K562 (cell line): ENCODE measurements at regions not wholly inside any gene's neighbourhood (a gene's known extent, or its start where the extent isn't known, plus 50 kb on each side); places are given as distances from the start of the nearest gene placed in this dataset.

ENCODE experiments used
- ATAC-seq: fragments of 200-7000 bp; cut with Tn5 transposase; 3 replicates; pipeline ENCODE4 v1.9.1; 2020; ENCODE audit warnings: moderate library complexity
- BruUV-seq: library from RNA; stranded (reverse); fragments of 400-500 nt; replicated peaks from 2 replicates; lab custom pipeline; 2021; lab: Mats Ljungman, UMichigan
- CTCF ChIA-PET: fragments of 300-600 bp; formaldehyde crosslinking; extraction: SDS; loops from one replicate; lab custom pipeline; 2021; ENCODE audit warnings: low intra/inter-chr PET ratio; lab: Yijun Ruan, JAX
- POLR2A ChIA-PET: fragments of 300-600, 350-650 bp; sonication (Branson Sonifier 250); formaldehyde crosslinking; extraction: SDS; loops from one replicate; lab custom pipeline; 2021; ENCODE audit warnings: antibody characterized with exemption, inconsistent platforms; lab: Yijun Ruan, JAX
- DNase-seq, 4 experiments: peaks; one replicate each; pipeline versions ENCODE4 v3.0.0 to v3.0.0-alpha.2; 2011 to 2018; ENCODE audit warnings: low spot score in 3 of 4, mixed read lengths in 3 of 4; ENCODE audit errors: extremely low read depth in 1 of 4
- FAIRE-seq: peaks from 2 replicates; lab custom pipeline; 2011; peaks lifted over from hg19 to GRCh38; lab: Jason Lieb, UNC
- H2AFZ ChIP-seq: 2 replicates; pipeline ENCODE4 v1.6.0; 2011; ENCODE audit warnings: low read depth, low read length, control low read depth, inconsistent platforms
- H3K27ac ChIP-seq: fragments of 200-600 bp; 3 replicates; pipeline ENCODE4 v1.8.0; 2011; ENCODE audit warnings: low read depth, mild to moderate bottlenecking, control low read depth, inconsistent platforms, low read length, moderate library complexity, mixed read lengths; ENCODE audit errors: extremely low read depth
- H3K27me3 ChIP-seq, 2 experiments: fragments of 300-600 bp in 1 of 2; 2 replicates in 1 of 2; 3 replicates in 1 of 2; pipeline versions ENCODE4 v1.6.0 to v1.8.0; 2011; ENCODE audit warnings: inconsistent platforms in 2 of 2, low read length in 2 of 2, mild to moderate bottlenecking in 1 of 2, mixed read lengths in 1 of 2, moderate library complexity in 1 of 2; ENCODE audit not compliant: control insufficient read depth in 2 of 2, insufficient read depth in 2 of 2
- H3K36me3 ChIP-seq: fragments of 300-600 bp; 3 replicates; pipeline ENCODE4 v1.8.0; 2011; ENCODE audit warnings: mild to moderate bottlenecking, low read length, inconsistent platforms; ENCODE audit not compliant: control insufficient read depth, insufficient read depth
- H3K4me1 ChIP-seq, 2 experiments: fragments of 200-600 bp in 1 of 2; replicated peaks in 1 of 2; 2 replicates in 1 of 2; 3 replicates in 1 of 2; pipeline versions ENCODE4 v1.5.1 to v1.8.0; 2011; ENCODE audit warnings: inconsistent platforms in 2 of 2, low read length in 2 of 2, mild to moderate bottlenecking in 1 of 2, mixed read lengths in 1 of 2, moderate library complexity in 1 of 2; ENCODE audit not compliant: control insufficient read depth in 2 of 2, insufficient read depth in 2 of 2
- H3K4me2 ChIP-seq: 2 replicates; pipeline ENCODE4 v1.6.1; 2011; ENCODE audit warnings: low read length, control low read depth, inconsistent platforms, mixed read lengths; ENCODE audit not compliant: insufficient read depth
- H3K4me3 ChIP-seq: fragments of 200-600 bp; sonication (generic), shearing (Covaris generic); 2 replicates; pipeline ENCODE4 v1.5.1; 2016; ENCODE audit warnings: control low read depth, inconsistent platforms
- H3K79me2 ChIP-seq: fragments of 200-600 bp; 3 replicates; pipeline ENCODE4 v1.8.0; 2011; ENCODE audit warnings: low read length, inconsistent platforms; ENCODE audit not compliant: control insufficient read depth, insufficient read depth
- H3K9ac ChIP-seq, 2 experiments: 2 replicates each; pipeline versions ENCODE4 v1.6.0 to v1.6.1; 2011; ENCODE audit warnings: low read depth in 2 of 2, low read length in 2 of 2, control low read depth in 1 of 2, inconsistent platforms in 1 of 2, mild to moderate bottlenecking in 1 of 2, mixed read lengths in 1 of 2; ENCODE audit not compliant: insufficient read depth in 1 of 2
- H3K9me1 ChIP-seq: one replicate; pipeline ENCODE4 v1.6.0; 2011; ENCODE audit warnings: inconsistent platforms, mild to moderate bottlenecking, low read length, moderate library complexity; ENCODE audit not compliant: control insufficient read depth, insufficient read depth
- H3K9me3 ChIP-seq: replicated peaks from 2 replicates; pipeline ENCODE4 v1.5.1; 2011; ENCODE audit warnings: low read depth, low read length, inconsistent platforms; ENCODE audit not compliant: control insufficient read depth, insufficient read depth
- H4K20me1 ChIP-seq: replicated peaks from 2 replicates; pipeline ENCODE4 v1.6.1; 2011; ENCODE audit warnings: low read length, inconsistent platforms, mixed read lengths; ENCODE audit not compliant: control insufficient read depth, insufficient read depth
- ATF7 ChIP-seq: fragments of 450-650 bp; IDR thresholded peaks from 2 replicates; pipeline ENCODE4 v1.7.1; 2014; ENCODE audit warnings: mild to moderate bottlenecking, moderate library complexity
- CBX2 ChIP-seq: fragments of 200-600 bp; sonication (generic); IDR thresholded peaks from one replicate; pipeline ENCODE4 v1.6.1; 2012; ENCODE audit warnings: mild to moderate bottlenecking, low read length, inconsistent platforms; ENCODE audit not compliant: insufficient read depth, poor library complexity, severe bottlenecking
- DPF2 ChIP-seq: fragments of 450-650 bp; IDR thresholded peaks from 2 replicates; pipeline ENCODE4 v1.6.1; 2016
- ELK1 ChIP-seq: sonication (generic); formaldehyde crosslinking; IDR thresholded peaks from 2 replicates; pipeline ENCODE4 v1.8.1; 2022; ENCODE audit warnings: missing genetic modification reagents
- FUS ChIP-seq: fragments of 200-400 bp; formaldehyde crosslinking; optimal IDR thresholded peaks from 2 replicates; pipeline ENCODE3; 2017; ENCODE audit warnings: low read depth, low read length
- GATAD2B ChIP-seq: fragments of 450-650 bp; IDR thresholded peaks from 2 replicates; pipeline ENCODE4 v1.6.1; 2017; ENCODE audit warnings: mild to moderate bottlenecking, borderline replicate concordance
- HNRNPLL ChIP-seq: fragments of 200-400 bp; formaldehyde crosslinking; IDR thresholded peaks from 2 replicates; pipeline ENCODE4 v1.6.1; 2017; ENCODE audit warnings: low read length, low read depth, mild to moderate bottlenecking; ENCODE audit not compliant: poor library complexity, severe bottlenecking
- MYNN ChIP-seq, 2 experiments: sonication (generic); formaldehyde crosslinking in 1 of 2; IDR thresholded peaks; 2 replicates each; pipeline versions ENCODE4 v1.5.0 to v1.6.1; 2016 to 2020; ENCODE audit warnings: antibody characterized with exemption in 1 of 2, missing genetic modification reagents in 1 of 2
- NR2F6 ChIP-seq: fragments of 450-650 bp; formaldehyde crosslinking; IDR thresholded peaks from 2 replicates; pipeline ENCODE4 v1.4.0; 2020; ENCODE audit warnings: mild to moderate bottlenecking
- NRF1 ChIP-seq, 2 experiments: fragments of 450-650 bp; IDR thresholded peaks in 1 of 2; conservative IDR thresholded peaks in 1 of 2; 2 replicates each; pipeline ENCODE4 v1.6.1; 2014; ENCODE audit warnings: mild to moderate bottlenecking in 2 of 2
- OTX1 ChIP-seq: fragments of 450-650 bp; formaldehyde crosslinking; IDR thresholded peaks from 2 replicates; pipeline ENCODE4 v1.4.0; 2022; ENCODE audit warnings: mild to moderate bottlenecking
- POLR3A ChIP-seq: IDR thresholded peaks from 2 replicates; pipeline ENCODE4 v1.6.1; 2011; ENCODE audit warnings: borderline replicate concordance, mild to moderate bottlenecking, moderate library complexity; ENCODE audit not compliant: insufficient read length, insufficient read depth; ENCODE audit errors: extremely low read depth
- SRSF7 ChIP-seq: fragments of 200-400 bp; formaldehyde crosslinking; optimal IDR thresholded peaks from 2 replicates; pipeline ENCODE3; 2017; ENCODE audit warnings: mild to moderate bottlenecking, low read depth, low read length
- TFAM ChIP-seq: fragments of 250-450 bp; sonication (Bioruptor Pico); conservative IDR thresholded peaks from 2 replicates; pipeline ENCODE4 v1.5.0; 2021; ENCODE audit warnings: mild to moderate bottlenecking, moderate library complexity
- TFAP4 ChIP-seq: sonication (generic); formaldehyde crosslinking; IDR thresholded peaks from 2 replicates; pipeline ENCODE4 v1.8.0; 2022; ENCODE audit warnings: missing genetic modification reagents, mild to moderate bottlenecking, moderate library complexity, borderline replicate concordance
- ZC3H11A ChIP-seq: IDR thresholded peaks from 2 replicates; pipeline ENCODE4 v1.6.1; 2012; ENCODE audit warnings: low read depth, low read length, improper control_type of control experiment
- ZNF175 ChIP-seq: fragments of 200-800 bp; sonication (Bioruptor generic); IDR thresholded peaks from 2 replicates; pipeline ENCODE4 v1.6.1; 2016; ENCODE audit warnings: low read depth, mild to moderate bottlenecking, missing genetic modification characterization, missing compliant biosample characterization
- WGBS: fragments of 100-300 bp; shearing (Covaris generic); methylation state at CpG from one replicate; pipeline ENCODE4 v1.1.6; 2016; ENCODE audit warnings: low coverage, mixed read lengths; ENCODE audit not compliant: insufficient coverage; ENCODE audit errors: missing lambda C conversion rate; 5-methylcytosine and 5-hydroxymethylcytosine counted together
- in situ Hi-C: fragments of 300-500 bp; cut with MboI; formaldehyde crosslinking; loops from 4 replicates; pipeline ENCODE4 v1.15.0; 2018; ENCODE audit warnings: inconsistent platforms, mixed read lengths
- intact Hi-C: fragments of 100-400 bp; cut with micrococcal nuclease; formaldehyde crosslinking; loops from 2 replicates; pipeline ENCODE4 v1.14.2; 2022
- TF ChIP-seq, protein P1 (sequence below): fragments of 450-650 bp; formaldehyde crosslinking; IDR thresholded peaks from 2 replicates; pipeline ENCODE4 v1.4.0; 2020; ENCODE audit warnings: mild to moderate bottlenecking, mixed read lengths
- TF ChIP-seq, protein P2 (sequence below): sonication (generic); formaldehyde crosslinking; IDR thresholded peaks from 2 replicates; pipeline ENCODE4 v1.8.0; 2022; ENCODE audit warnings: mild to moderate bottlenecking, low read depth, missing genetic modification reagents

- Histone ChIP-seq H3K4me1 (no peaks in the 10 kb centered on the region), H4K20me1 (no peaks in the 10 kb centered on the region), H3K79me2 (no peaks in the 10 kb centered on the region), H3K27ac (no peak overlapping the region), H3K9me1 (no peaks in the 10 kb centered on the region), H3K9me3 (no peaks in the 10 kb centered on the region), H3K36me3 (no peaks in the 10 kb centered on the region), H3K27me3 (no peaks in the 10 kb centered on the region), H2AFZ (no peak overlapping the region), H3K4me2 (no peak overlapping the region), H3K9ac (no peak overlapping the region), H3K4me3 (no peak overlapping the region)
- WGBS, result 0% methylated on average over 1 of the region's 1 CpG
- no peak for TF ChIP-seq ZNF175 (CRISPR knock-in tag)
- TF ChIP-seq MYNN (IDR thresholded peaks at IDR 0.05), result no peak
- TF ChIP-seq MYNN (CRISPR knock-in tag; IDR thresholded peaks at IDR 0.05), result no peak
- no peak for TF ChIP-seq CBX2
- TF ChIP-seq TFAM (CRISPR knock-in tag), result no peak
- no peak for TF ChIP-seq OTX1 (CRISPR knock-in tag)
- TF ChIP-seq, protein P1, sequence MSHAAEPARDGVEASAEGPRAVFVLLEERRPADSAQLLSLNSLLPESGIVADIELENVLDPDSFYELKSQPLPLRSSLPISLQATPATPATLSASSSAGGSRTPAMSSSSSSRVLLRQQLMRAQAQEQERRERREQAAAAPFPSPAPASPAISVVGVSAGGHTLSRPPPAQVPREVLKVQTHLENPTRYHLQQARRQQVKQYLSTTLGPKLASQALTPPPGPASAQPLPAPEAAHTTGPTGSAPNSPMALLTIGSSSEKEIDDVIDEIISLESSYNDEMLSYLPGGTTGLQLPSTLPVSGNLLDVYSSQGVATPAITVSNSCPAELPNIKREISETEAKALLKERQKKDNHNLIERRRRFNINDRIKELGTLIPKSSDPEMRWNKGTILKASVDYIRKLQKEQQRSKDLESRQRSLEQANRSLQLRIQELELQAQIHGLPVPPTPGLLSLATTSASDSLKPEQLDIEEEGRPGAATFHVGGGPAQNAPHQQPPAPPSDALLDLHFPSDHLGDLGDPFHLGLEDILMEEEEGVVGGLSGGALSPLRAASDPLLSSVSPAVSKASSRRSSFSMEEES, result no peak
- TF ChIP-seq FUS, result no peak
- no peak for TF ChIP-seq HNRNPLL
- no peak for TF ChIP-seq DPF2
- no peak for TF ChIP-seq ELK1
- TF ChIP-seq NR2F6 (CRISPR knock-in tag), result no peak
- no peak for TF ChIP-seq GATAD2B
- TF ChIP-seq POLR3A, result no peak
- TF ChIP-seq ZC3H11A, result no peak
- TF ChIP-seq TFAP4 (CRISPR knock-in tag), result no peak
- TF ChIP-seq SRSF7, result no peak
- TF ChIP-seq ATF7, result no peak
- TF ChIP-seq, protein P2, sequence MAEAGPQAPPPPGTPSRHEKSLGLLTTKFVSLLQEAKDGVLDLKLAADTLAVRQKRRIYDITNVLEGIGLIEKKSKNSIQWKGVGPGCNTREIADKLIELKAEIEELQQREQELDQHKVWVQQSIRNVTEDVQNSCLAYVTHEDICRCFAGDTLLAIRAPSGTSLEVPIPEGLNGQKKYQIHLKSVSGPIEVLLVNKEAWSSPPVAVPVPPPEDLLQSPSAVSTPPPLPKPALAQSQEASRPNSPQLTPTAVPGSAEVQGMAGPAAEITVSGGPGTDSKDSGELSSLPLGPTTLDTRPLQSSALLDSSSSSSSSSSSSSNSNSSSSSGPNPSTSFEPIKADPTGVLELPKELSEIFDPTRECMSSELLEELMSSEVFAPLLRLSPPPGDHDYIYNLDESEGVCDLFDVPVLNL, result no peak
- TF ChIP-seq NRF1 (conservative IDR thresholded peaks at IDR 0.05 in 1 of 2, IDR thresholded peaks at IDR 0.05 in 1 of 2), result no peak
- no peak for ATAC-seq
- intact Hi-C loops, result no loop called here
- CTCF ChIA-PET, result no interaction called here
- in situ Hi-C loops, result no loop called here
- FAIRE-seq, result no peak
- no peak for DNase-seq
- POLR2A ChIA-PET, result no interaction called here
- no TSS peak for BruUV-seq
Observed at GRCh38 chr4:116469582-116469981, 615.8 kb downstream of the TRAM1L1 start.
